Parathyroid adenoma (tissue), 2 donors: ENCODE measurements at regions not wholly inside any gene's neighbourhood (a gene's known extent, or its start where the extent isn't known, plus 50 kb on each side); places are given as distances from the start of the nearest gene placed in this dataset.

ENCODE experiments used
- H2AFZ ChIP-seq: fragments of 300-600 bp; sonication (generic); one replicate; pipeline ENCODE4 v1.7.0; 2017; ENCODE audit warnings: antibody characterized with exemption, mild to moderate bottlenecking
- H3K27ac ChIP-seq: fragments of 300-600 bp; sonication (generic); one replicate; pipeline ENCODE4 v1.7.0; 2017
- H3K27me3 ChIP-seq: fragments of 300-600 bp; sonication (generic); one replicate; pipeline ENCODE4 v1.7.0; 2017; ENCODE audit warnings: low read length; ENCODE audit not compliant: control insufficient read depth, insufficient read depth
- H3K36me3 ChIP-seq: fragments of 300-600 bp; sonication (generic); one replicate; pipeline ENCODE4 v1.7.0; 2017; ENCODE audit warnings: low read length; ENCODE audit not compliant: control insufficient read depth, insufficient read depth
- H3K4me1 ChIP-seq: fragments of 300-600 bp; sonication (generic); one replicate; pipeline ENCODE4 v1.7.0; 2017; ENCODE audit warnings: control low read depth
- H3K4me2 ChIP-seq: fragments of 300-600 bp; sonication (generic); one replicate; pipeline ENCODE4 v1.7.0; 2017; ENCODE audit warnings: low read length
- H3K4me3 ChIP-seq: fragments of 300-600 bp; sonication (generic); one replicate; pipeline ENCODE4 v1.7.0; 2017; ENCODE audit warnings: low read depth, low read length
- H3K79me2 ChIP-seq: fragments of 300-600 bp; sonication (generic); one replicate; pipeline ENCODE4 v1.7.0; 2017; ENCODE audit warnings: control low read depth
- H3K9ac ChIP-seq: fragments of 300-600 bp; sonication (generic); one replicate; pipeline ENCODE4 v1.7.0; 2017; ENCODE audit warnings: mild to moderate bottlenecking
- H3K9me3 ChIP-seq: fragments of 300-600 bp; sonication (generic); one replicate; pipeline ENCODE4 v1.7.0; 2017; ENCODE audit warnings: low read length; ENCODE audit not compliant: control insufficient read depth
- CTCF ChIP-seq: fragments of 300-600 bp; sonication (generic); IDR thresholded peaks from one replicate; pipeline ENCODE4 v1.7.0; 2017; ENCODE audit warnings: antibody characterized with exemption, mild to moderate bottlenecking
- donor health status: primary hyperparathyroidism.

GRCh38 chr20:52596256-52596655 is 375.9 kb upstream of the TSHZ2 start:
- Histone ChIP-seq H3K79me2 (no peaks in the 10 kb centered on the region), H3K9ac (no peak overlapping the region), H3K27ac (no peak overlapping the region), H3K36me3 (no peaks in the 10 kb centered on the region), H3K9me3 (no peaks in the 10 kb centered on the region), H3K4me1 (no peaks in the 10 kb centered on the region), H3K27me3 (no peaks in the 10 kb centered on the region), H2AFZ (no peak overlapping the region), H3K4me3 (no peak overlapping the region), H3K4me2 (no peak overlapping the region)
- TF ChIP-seq CTCF, result no peak

- no peak overlapping the region for H3K27ac ChIP-seq
- H3K27me3 ChIP-seq, result no peaks in the 10 kb centered on the region
- no peaks in the 10 kb centered on the region for H3K36me3 ChIP-seq
- H3K9ac ChIP-seq, result no peak overlapping the region
- TF ChIP-seq CTCF, result no peak
- H3K4me2 ChIP-seq, result no peak overlapping the region
- no peaks in the 10 kb centered on the region for H3K9me3 ChIP-seq
- no peaks in the 10 kb centered on the region for H3K4me1 ChIP-seq
- H3K79me2 ChIP-seq, result no peaks in the 10 kb centered on the region
- no peak overlapping the region for H2AFZ ChIP-seq
- H3K4me3 ChIP-seq, result no peak overlapping the region
Measured at GRCh38 chr20:52595518-52595917, 376.6 kb upstream of the TSHZ2 start.

- no peak overlapping the region for H2AFZ ChIP-seq
- TF ChIP-seq CTCF, result no peak
- H3K9me3 ChIP-seq, result no peaks in the 10 kb centered on the region
- H3K36me3 ChIP-seq, result no peaks in the 10 kb centered on the region
- H3K27ac ChIP-seq, result no peak overlapping the region
- no peak overlapping the region for H3K9ac ChIP-seq
- H3K4me3 ChIP-seq, result no peak overlapping the region
- no peak overlapping the region for H3K4me2 ChIP-seq
- H3K4me1 ChIP-seq, result no peaks in the 10 kb centered on the region
- H3K27me3 ChIP-seq, result no peaks in the 10 kb centered on the region
- no peaks in the 10 kb centered on the region for H3K79me2 ChIP-seq
Measured at GRCh38 chr20:52593654-52594053, 378.5 kb upstream of the TSHZ2 start.

GRCh38 chr20:52592567-52592966 is 379.6 kb upstream of the TSHZ2 start:
- H3K27me3 ChIP-seq, result no peaks in the 10 kb centered on the region
- no peaks in the 10 kb centered on the region for H3K36me3 ChIP-seq
- no peak overlapping the region for H3K27ac ChIP-seq
- no peak overlapping the region for H3K9ac ChIP-seq
- no peak for TF ChIP-seq CTCF
- no peaks in the 10 kb centered on the region for H3K4me1 ChIP-seq
- no peak overlapping the region for H3K4me2 ChIP-seq
- no peak overlapping the region for H3K4me3 ChIP-seq
- no peaks in the 10 kb centered on the region for H3K9me3 ChIP-seq
- no peaks in the 10 kb centered on the region for H3K79me2 ChIP-seq
- H2AFZ ChIP-seq, result no peak overlapping the region

GRCh38 chr20:52590100-52590499 is 382.1 kb upstream of the TSHZ2 start:
- H2AFZ ChIP-seq, result no peak overlapping the region
- TF ChIP-seq CTCF, result no peak
- H3K79me2 ChIP-seq, result no peaks in the 10 kb centered on the region
- no peak overlapping the region for H3K27ac ChIP-seq
- H3K4me3 ChIP-seq, result no peak overlapping the region
- H3K4me2 ChIP-seq, result no peak overlapping the region
- H3K4me1 ChIP-seq, result no peaks in the 10 kb centered on the region
- H3K9ac ChIP-seq, result no peak overlapping the region
- H3K36me3 ChIP-seq, result no peaks in the 10 kb centered on the region
- no peaks in the 10 kb centered on the region for H3K27me3 ChIP-seq
- H3K9me3 ChIP-seq, result no peaks in the 10 kb centered on the region
